Liver (tissue), 8 donors: ENCODE measurements at regions not wholly inside any gene's neighbourhood (a gene's known extent, or its start where the extent isn't known, plus 50 kb on each side); places are given as distances from the start of the nearest gene placed in this dataset.

Experiments
- DNase-seq: peaks from one replicate; pipeline ENCODE4 v3.0.0-alpha.2; 2017; ENCODE audit warnings: low spot score
- H3K27ac ChIP-seq, 2 donors: one replicate each; pipeline ENCODE4 v1.7.0; 2013; ENCODE audit warnings: inconsistent platforms in 2 of 2, low read length in 2 of 2, control low read depth in 1 of 2, low read depth in 1 of 2, mild to moderate bottlenecking in 1 of 2
- H3K27me3 ChIP-seq, 4 donors: one replicate each; pipeline versions ENCODE4 v1.6.1 to v1.7.0; 2013; ENCODE audit warnings: low read length in 3 of 4, inconsistent platforms in 1 of 4, mild to moderate bottlenecking in 1 of 4, moderate library complexity in 1 of 4; ENCODE audit not compliant: control insufficient read depth in 4 of 4, insufficient read depth in 4 of 4
- H3K36me3 ChIP-seq, 4 donors: one replicate each; pipeline versions ENCODE4 v1.6.1 to v1.7.0; 2013; ENCODE audit warnings: low read length in 3 of 4, mild to moderate bottlenecking in 3 of 4, low read depth in 1 of 4, moderate library complexity in 1 of 4; ENCODE audit not compliant: control insufficient read depth in 4 of 4, insufficient read depth in 3 of 4
- H3K4me1 ChIP-seq, 4 donors: one replicate each; pipeline versions ENCODE4 v1.6.1 to v1.7.0; 2013; ENCODE audit warnings: low read length in 3 of 4, mild to moderate bottlenecking in 3 of 4, moderate library complexity in 1 of 4; ENCODE audit not compliant: control insufficient read depth in 4 of 4, insufficient read depth in 4 of 4
- H3K4me3 ChIP-seq, 3 donors: one replicate each; pipeline versions ENCODE4 v1.6.1 to v1.7.0; 2013; ENCODE audit warnings: low read length in 3 of 3, control low read depth in 1 of 3, low read depth in 1 of 3, mild to moderate bottlenecking in 1 of 3
- H3K9ac ChIP-seq, 2 donors: one replicate each; pipeline ENCODE4 v1.7.0; 2013; ENCODE audit warnings: low read length in 2 of 2, mild to moderate bottlenecking in 2 of 2, moderate library complexity in 2 of 2, control low read depth in 1 of 2, low read depth in 1 of 2
- H3K9me3 ChIP-seq, 4 donors: one replicate each; pipeline versions ENCODE4 v1.6.1 to v1.7.0; 2013; ENCODE audit warnings: low read length in 3 of 4; ENCODE audit not compliant: control insufficient read depth in 4 of 4
- EGR1 ChIP-seq, 2 donors: IDR thresholded peaks; 2 replicates each; pipeline ENCODE4 v1.6.1; 2016 to 2018; ENCODE audit warnings: antibody characterized with exemption in 2 of 2, low read depth in 2 of 2
- FOXA1 ChIP-seq: IDR thresholded peaks from 2 replicates; pipeline ENCODE4 v1.6.1; 2016; ENCODE audit warnings: antibody characterized with exemption
- FOXA2 ChIP-seq: IDR thresholded peaks from 2 replicates; pipeline ENCODE4 v1.6.1; 2016; ENCODE audit warnings: antibody characterized with exemption
- GABPA ChIP-seq, 2 donors: IDR thresholded peaks in 1 of 2; conservative IDR thresholded peaks in 1 of 2; 2 replicates each; pipeline ENCODE4 v1.6.1; 2016; ENCODE audit warnings: antibody characterized with exemption in 2 of 2, mild to moderate bottlenecking in 1 of 2, moderate library complexity in 1 of 2
- HNF4A ChIP-seq, 2 donors: conservative IDR thresholded peaks; 2 replicates each; pipeline ENCODE4 v1.6.1; 2016; ENCODE audit warnings: antibody characterized with exemption in 2 of 2, mild to moderate bottlenecking in 2 of 2
- HNF4G ChIP-seq: IDR thresholded peaks from 2 replicates; pipeline ENCODE4 v1.6.1; 2016; ENCODE audit warnings: antibody characterized with exemption
- JUND ChIP-seq, 2 donors: IDR thresholded peaks; 2 replicates each; pipeline ENCODE4 v1.6.1; 2016; ENCODE audit warnings: antibody characterized with exemption in 2 of 2
- NR2F2 ChIP-seq: IDR thresholded peaks from 2 replicates; pipeline ENCODE4 v1.6.1; 2016; ENCODE audit warnings: antibody characterized with exemption
- RAD21 ChIP-seq, 2 donors: IDR thresholded peaks; 2 replicates each; pipeline ENCODE4 v1.6.1; 2016; ENCODE audit warnings: antibody characterized with exemption in 2 of 2, mild to moderate bottlenecking in 2 of 2
- RXRA ChIP-seq, 2 donors: IDR thresholded peaks; 2 replicates each; pipeline ENCODE4 v1.6.1; 2017 to 2018; ENCODE audit warnings: antibody characterized with exemption in 2 of 2, mild to moderate bottlenecking in 1 of 2
- SP1 ChIP-seq: IDR thresholded peaks from 2 replicates; pipeline ENCODE4 v1.6.1; 2018; ENCODE audit warnings: antibody characterized with exemption, mild to moderate bottlenecking
- TAF1 ChIP-seq: conservative IDR thresholded peaks from 2 replicates; pipeline ENCODE4 v1.6.1; 2016; ENCODE audit warnings: antibody characterized with exemption, mild to moderate bottlenecking
- YY1 ChIP-seq: IDR thresholded peaks from 2 replicates; pipeline ENCODE4 v1.6.1; 2016; ENCODE audit warnings: antibody characterized with exemption, mild to moderate bottlenecking
- WGBS: extraction: QIAGEN DNeasy Blood & Tissue Kit; methylation state at CpG from one replicate; pipeline ENCODE4 v1.1.7; 2013; 5-methylcytosine and 5-hydroxymethylcytosine counted together
- TF ChIP-seq, protein P1 (sequence below): IDR thresholded peaks from 2 replicates; pipeline ENCODE4 v1.6.1; 2016; ENCODE audit warnings: antibody characterized with exemption
- TF ChIP-seq, protein P2 (sequence below): IDR thresholded peaks from 2 replicates; pipeline ENCODE4 v1.6.1; 2016; ENCODE audit warnings: antibody characterized with exemption
- TF ChIP-seq, protein P3 (sequence below): fragments of 150-350 bp; IDR thresholded peaks from 2 replicates; pipeline ENCODE4 v1.5.1; 2017; ENCODE audit warnings: improper control_type of control experiment, low read depth, low read length; ENCODE audit not compliant: missing input control
- TF ChIP-seq, protein P4 (sequence below): IDR thresholded peaks from 2 replicates; pipeline ENCODE4 v1.6.1; 2016; ENCODE audit warnings: antibody characterized with exemption
- TF ChIP-seq, protein P5 (sequence below): IDR thresholded peaks from 2 replicates; pipeline ENCODE4 v1.6.1; 2016; ENCODE audit warnings: antibody characterized with exemption, mild to moderate bottlenecking
- donor health status: healthy.
- donor health status: healthy.
- donor health status: healthy.
- donor health status: healthy.
- donor health status: healthy.

DNA sequence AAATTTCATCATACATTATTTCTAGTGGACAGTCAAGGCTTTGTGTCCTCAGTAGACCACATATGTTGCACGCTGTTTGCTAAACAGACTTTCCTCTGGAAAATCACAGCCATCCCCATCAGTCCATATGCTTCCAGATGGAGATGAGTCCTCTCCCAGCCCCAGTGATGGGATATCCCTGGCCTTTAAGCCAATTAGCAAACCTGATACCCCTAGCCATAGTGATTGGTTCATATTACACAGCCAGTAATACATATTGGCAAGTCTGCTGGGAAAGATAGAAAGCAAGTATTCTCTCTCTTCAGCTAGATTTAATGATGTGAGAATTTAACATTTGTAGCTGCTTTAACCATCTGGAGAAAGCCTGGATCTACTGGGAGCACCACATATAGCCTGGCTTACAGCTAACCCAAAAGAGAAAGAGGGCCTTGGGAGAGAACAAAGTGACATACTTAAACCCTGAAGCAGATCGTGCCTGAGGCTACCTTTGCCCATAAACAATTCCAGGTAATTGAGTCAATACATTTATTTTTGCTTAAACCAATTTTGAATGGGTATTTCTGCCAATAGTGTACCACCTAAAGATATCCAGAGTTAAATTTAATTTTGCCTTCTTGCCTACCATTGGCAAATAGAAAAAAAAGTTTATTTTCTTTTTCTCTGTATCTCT is 103.5 kb upstream of the HIVEP1 start:
- Histone ChIP-seq H3K9ac (no peak overlapping the region), H3K4me1 (no peaks in the 10 kb centered on the region), H3K4me3 (no peak overlapping the region), H3K9me3 (no peaks in the 10 kb centered on the region), H3K36me3 (no peaks in the 10 kb centered on the region), H3K27ac (no peak overlapping the region), H3K27me3 (no peaks in the 10 kb centered on the region)
- TF ChIP-seq FOXA2: no peak
- TF ChIP-seq, protein P1, sequence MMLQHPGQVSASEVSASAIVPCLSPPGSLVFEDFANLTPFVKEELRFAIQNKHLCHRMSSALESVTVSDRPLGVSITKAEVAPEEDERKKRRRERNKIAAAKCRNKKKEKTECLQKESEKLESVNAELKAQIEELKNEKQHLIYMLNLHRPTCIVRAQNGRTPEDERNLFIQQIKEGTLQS: no peak
- no peak for TF ChIP-seq EGR1 (IDR thresholded peaks at IDR 0.05; ENCODE audit: low read depth in 2 of 2)
- TF ChIP-seq YY1: no peak
- TF ChIP-seq, protein P2, sequence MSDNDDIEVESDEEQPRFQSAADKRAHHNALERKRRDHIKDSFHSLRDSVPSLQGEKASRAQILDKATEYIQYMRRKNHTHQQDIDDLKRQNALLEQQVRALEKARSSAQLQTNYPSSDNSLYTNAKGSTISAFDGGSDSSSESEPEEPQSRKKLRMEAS: no peak
- TF ChIP-seq JUND (IDR thresholded peaks at IDR 0.05): no peak
- no peak for TF ChIP-seq HNF4G
- TF ChIP-seq RXRA (IDR thresholded peaks at IDR 0.05): no peak
- no peak for TF ChIP-seq FOXA1
- no peak for TF ChIP-seq SP1
- WGBS: 76% methylated on average over 2 of the region's 2 CpGs
- no peak for DNase-seq

DNA sequence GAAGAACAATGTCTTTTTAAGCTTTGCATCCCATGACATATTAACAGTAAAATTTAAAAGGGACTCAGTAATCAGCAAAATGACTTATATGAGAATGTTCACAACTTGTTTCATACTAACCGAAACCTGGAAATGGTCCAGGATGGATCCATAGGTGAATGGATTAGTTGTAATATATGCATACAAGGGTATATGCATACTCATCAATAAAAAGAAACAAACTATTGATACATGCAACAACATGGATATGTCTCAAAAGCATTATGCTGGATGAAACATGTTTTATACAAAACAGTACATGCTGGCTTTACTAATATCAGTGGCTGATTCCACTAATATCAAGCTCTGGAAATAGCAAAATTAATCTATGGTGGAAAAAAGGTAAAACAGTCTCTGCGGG is 108.5 kb upstream of the HIVEP1 start:
- TF ChIP-seq HNF4G (no peak), NR2F2 (no peak), SP1 (no peak), RAD21 (IDR thresholded peaks at IDR 0.05) (no peak), GABPA (IDR thresholded peaks at IDR 0.05 in 1 of 2, conservative IDR thresholded peaks at IDR 0.05 in 1 of 2) (no peak), RXRA (IDR thresholded peaks at IDR 0.05) (no peak), YY1 (no peak), HNF4A (conservative IDR thresholded peaks at IDR 0.05) (no peak), EGR1 (IDR thresholded peaks at IDR 0.05; ENCODE audit: low read depth in 2 of 2) (no peak), FOXA1 (no peak), FOXA2 (no peak), JUND (IDR thresholded peaks at IDR 0.05) (no peak), TAF1 (no peak)
- TF ChIP-seq, protein P3, sequence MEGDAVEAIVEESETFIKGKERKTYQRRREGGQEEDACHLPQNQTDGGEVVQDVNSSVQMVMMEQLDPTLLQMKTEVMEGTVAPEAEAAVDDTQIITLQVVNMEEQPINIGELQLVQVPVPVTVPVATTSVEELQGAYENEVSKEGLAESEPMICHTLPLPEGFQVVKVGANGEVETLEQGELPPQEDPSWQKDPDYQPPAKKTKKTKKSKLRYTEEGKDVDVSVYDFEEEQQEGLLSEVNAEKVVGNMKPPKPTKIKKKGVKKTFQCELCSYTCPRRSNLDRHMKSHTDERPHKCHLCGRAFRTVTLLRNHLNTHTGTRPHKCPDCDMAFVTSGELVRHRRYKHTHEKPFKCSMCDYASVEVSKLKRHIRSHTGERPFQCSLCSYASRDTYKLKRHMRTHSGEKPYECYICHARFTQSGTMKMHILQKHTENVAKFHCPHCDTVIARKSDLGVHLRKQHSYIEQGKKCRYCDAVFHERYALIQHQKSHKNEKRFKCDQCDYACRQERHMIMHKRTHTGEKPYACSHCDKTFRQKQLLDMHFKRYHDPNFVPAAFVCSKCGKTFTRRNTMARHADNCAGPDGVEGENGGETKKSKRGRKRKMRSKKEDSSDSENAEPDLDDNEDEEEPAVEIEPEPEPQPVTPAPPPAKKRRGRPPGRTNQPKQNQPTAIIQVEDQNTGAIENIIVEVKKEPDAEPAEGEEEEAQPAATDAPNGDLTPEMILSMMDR: no peak
- TF ChIP-seq, protein P4, sequence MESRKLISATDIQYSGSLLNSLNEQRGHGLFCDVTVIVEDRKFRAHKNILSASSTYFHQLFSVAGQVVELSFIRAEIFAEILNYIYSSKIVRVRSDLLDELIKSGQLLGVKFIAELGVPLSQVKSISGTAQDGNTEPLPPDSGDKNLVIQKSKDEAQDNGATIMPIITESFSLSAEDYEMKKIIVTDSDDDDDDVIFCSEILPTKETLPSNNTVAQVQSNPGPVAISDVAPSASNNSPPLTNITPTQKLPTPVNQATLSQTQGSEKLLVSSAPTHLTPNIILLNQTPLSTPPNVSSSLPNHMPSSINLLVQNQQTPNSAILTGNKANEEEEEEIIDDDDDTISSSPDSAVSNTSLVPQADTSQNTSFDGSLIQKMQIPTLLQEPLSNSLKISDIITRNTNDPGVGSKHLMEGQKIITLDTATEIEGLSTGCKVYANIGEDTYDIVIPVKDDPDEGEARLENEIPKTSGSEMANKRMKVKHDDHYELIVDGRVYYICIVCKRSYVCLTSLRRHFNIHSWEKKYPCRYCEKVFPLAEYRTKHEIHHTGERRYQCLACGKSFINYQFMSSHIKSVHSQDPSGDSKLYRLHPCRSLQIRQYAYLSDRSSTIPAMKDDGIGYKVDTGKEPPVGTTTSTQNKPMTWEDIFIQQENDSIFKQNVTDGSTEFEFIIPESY: no peak
- TF ChIP-seq, protein P1: no peak
- TF ChIP-seq, protein P5, sequence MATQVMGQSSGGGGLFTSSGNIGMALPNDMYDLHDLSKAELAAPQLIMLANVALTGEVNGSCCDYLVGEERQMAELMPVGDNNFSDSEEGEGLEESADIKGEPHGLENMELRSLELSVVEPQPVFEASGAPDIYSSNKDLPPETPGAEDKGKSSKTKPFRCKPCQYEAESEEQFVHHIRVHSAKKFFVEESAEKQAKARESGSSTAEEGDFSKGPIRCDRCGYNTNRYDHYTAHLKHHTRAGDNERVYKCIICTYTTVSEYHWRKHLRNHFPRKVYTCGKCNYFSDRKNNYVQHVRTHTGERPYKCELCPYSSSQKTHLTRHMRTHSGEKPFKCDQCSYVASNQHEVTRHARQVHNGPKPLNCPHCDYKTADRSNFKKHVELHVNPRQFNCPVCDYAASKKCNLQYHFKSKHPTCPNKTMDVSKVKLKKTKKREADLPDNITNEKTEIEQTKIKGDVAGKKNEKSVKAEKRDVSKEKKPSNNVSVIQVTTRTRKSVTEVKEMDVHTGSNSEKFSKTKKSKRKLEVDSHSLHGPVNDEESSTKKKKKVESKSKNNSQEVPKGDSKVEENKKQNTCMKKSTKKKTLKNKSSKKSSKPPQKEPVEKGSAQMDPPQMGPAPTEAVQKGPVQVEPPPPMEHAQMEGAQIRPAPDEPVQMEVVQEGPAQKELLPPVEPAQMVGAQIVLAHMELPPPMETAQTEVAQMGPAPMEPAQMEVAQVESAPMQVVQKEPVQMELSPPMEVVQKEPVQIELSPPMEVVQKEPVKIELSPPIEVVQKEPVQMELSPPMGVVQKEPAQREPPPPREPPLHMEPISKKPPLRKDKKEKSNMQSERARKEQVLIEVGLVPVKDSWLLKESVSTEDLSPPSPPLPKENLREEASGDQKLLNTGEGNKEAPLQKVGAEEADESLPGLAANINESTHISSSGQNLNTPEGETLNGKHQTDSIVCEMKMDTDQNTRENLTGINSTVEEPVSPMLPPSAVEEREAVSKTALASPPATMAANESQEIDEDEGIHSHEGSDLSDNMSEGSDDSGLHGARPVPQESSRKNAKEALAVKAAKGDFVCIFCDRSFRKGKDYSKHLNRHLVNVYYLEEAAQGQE: no peak
- TF ChIP-seq, protein P2: no peak
- WGBS: 96% methylated on average over 2 of the region's 2 CpGs
- H3K4me3 ChIP-seq: no peak overlapping the region

More for the DNA sequence above, 108.5 kb upstream of the HIVEP1 start:
- Histone ChIP-seq H3K36me3 (no peaks in the 10 kb centered on the region), H3K9me3 (no peaks in the 10 kb centered on the region), H3K4me1 (no peaks in the 10 kb centered on the region), H3K9ac (no peak overlapping the region), H3K27me3 (no peaks in the 10 kb centered on the region), H3K27ac (no peak overlapping the region)
- no peak for DNase-seq
